Panc1 (cell line): ENCODE measurements at regions not wholly inside any gene's neighbourhood (a gene's known extent, or its start where the extent isn't known, plus 50 kb on each side); places are given as distances from the start of the nearest gene placed in this dataset.

Source experiments
- ATAC-seq: fragments of 200-7000 bp; cut with Tn5 transposase; 2 replicates; pipeline ENCODE4 v1.9.1; 2020; ENCODE audit warnings: mild to moderate bottlenecking, moderate library complexity
- BruUV-seq: library from RNA; stranded (reverse); fragments of 400-500 nt; replicated peaks from 2 replicates; lab custom pipeline; 2021; lab: Mats Ljungman, UMichigan
- CTCF ChIA-PET: fragments of 300-600 bp; sonication (Branson Sonifier 250); formaldehyde crosslinking; loops from one replicate; lab custom pipeline; 2022; ENCODE audit warnings: antibody characterized with exemption; lab: Charles Lee
- POLR2A ChIA-PET: fragments of 300-600 bp; sonication (Branson Sonifier 250); formaldehyde crosslinking; loops from one replicate; lab custom pipeline; 2022; ENCODE audit warnings: antibody characterized with exemption; lab: Charles Lee
- DNase-seq: peaks from one replicate; pipeline ENCODE4 v3.0.0-alpha.2; 2010; ENCODE audit warnings: low read depth, low spot score
- H3K27ac ChIP-seq: 2 replicates; pipeline ENCODE4 v1.5.1; 2011; ENCODE audit warnings: mild to moderate bottlenecking, low read length, inconsistent platforms
- H3K27me3 ChIP-seq: fragments of 200-500 bp; sonication (Bioruptor generic); 2 replicates; pipeline ENCODE4 v1.6.0; 2014; ENCODE audit warnings: low read length, inconsistent platforms; ENCODE audit not compliant: control insufficient read depth, insufficient read depth
- H3K36me3 ChIP-seq: fragments of 200-500 bp; sonication (Bioruptor generic); 2 replicates; pipeline ENCODE4 v1.5.1; 2014; ENCODE audit warnings: inconsistent platforms, mild to moderate bottlenecking, low read length, moderate library complexity; ENCODE audit not compliant: control insufficient read depth, insufficient read depth
- H3K4me1 ChIP-seq: 2 replicates; pipeline ENCODE4 v1.5.1; 2011; ENCODE audit warnings: inconsistent platforms, mild to moderate bottlenecking, low read length, moderate library complexity; ENCODE audit not compliant: control insufficient read depth, insufficient read depth
- H3K4me3 ChIP-seq, 2 experiments: 2 replicates each; pipeline ENCODE4 v1.5.1; 2011 to 2012; ENCODE audit warnings: low read depth in 2 of 2, low read length in 2 of 2, mild to moderate bottlenecking in 2 of 2, inconsistent platforms in 1 of 2, moderate library complexity in 1 of 2
- H3K9me3 ChIP-seq: fragments of 200-500 bp; sonication (Bioruptor generic); 2 replicates; pipeline ENCODE4 v1.5.1; 2014; ENCODE audit warnings: low read depth, mild to moderate bottlenecking, inconsistent platforms, low read length, moderate library complexity; ENCODE audit not compliant: control insufficient read depth, insufficient read depth
- CTCF ChIP-seq: fragments of 450-650 bp; IDR thresholded peaks from 2 replicates; pipeline ENCODE4 v1.5.1; 2017; ENCODE audit warnings: mild to moderate bottlenecking
- POLR2AphosphoS5 ChIP-seq: IDR thresholded peaks from 2 replicates; pipeline ENCODE4 v1.6.1; 2012; ENCODE audit warnings: mild to moderate bottlenecking, low read depth, low read length, moderate library complexity
- SIN3A ChIP-seq: IDR thresholded peaks from 2 replicates; pipeline ENCODE4 v1.6.1; 2012; ENCODE audit warnings: low read depth, mild to moderate bottlenecking, low read length, moderate library complexity, borderline replicate concordance; ENCODE audit not compliant: insufficient read depth
- TCF7L2 ChIP-seq: IDR thresholded peaks from 2 replicates; pipeline ENCODE4 v1.6.1; 2011; ENCODE audit warnings: mild to moderate bottlenecking, low read depth, low read length, inconsistent platforms
- in situ Hi-C: cut with HindIII; loops from 2 replicates; pipeline ENCODE4 v1.10.0; 2016; ENCODE audit warnings: low sequenced_read_pairs, low pct_unique_long_range_greater_than_20kb
- intact Hi-C: fragments of 100-400 bp; cut with micrococcal nuclease; formaldehyde crosslinking; loops from one replicate; pipeline ENCODE4 v1.10.0; 2022; ENCODE audit not compliant: unreplicated experiment
- TF ChIP-seq, protein P1 (sequence below), 2 experiments: IDR thresholded peaks; 2 replicates each; pipeline ENCODE4 v1.6.1; 2011 to 2012; ENCODE audit warnings: low read depth in 2 of 2, control low read depth in 1 of 2, low read length in 1 of 2, mild to moderate bottlenecking in 1 of 2, moderate library complexity in 1 of 2; ENCODE audit not compliant: insufficient read depth in 1 of 2

DNA sequence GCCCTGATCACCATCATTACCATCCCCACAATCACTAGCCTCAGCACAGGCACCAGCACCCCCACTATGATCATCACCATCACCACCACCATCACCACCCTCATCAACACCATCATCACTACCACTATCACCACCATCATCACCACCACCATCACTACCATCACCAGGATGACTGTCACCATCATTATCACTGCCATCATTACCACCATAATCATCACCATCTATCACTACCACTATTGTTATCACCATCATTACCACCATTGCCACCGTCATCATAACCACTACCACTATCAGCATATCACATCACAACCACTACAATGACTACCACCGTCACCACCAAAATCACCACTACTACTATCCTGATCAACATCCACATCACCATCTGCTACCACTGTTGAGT, 57.3 kb upstream of the CASZ1 start:
- TF ChIP-seq TCF7L2 (no peak), CTCF (no peak), POLR2AphosphoS5 (no peak), SIN3A (no peak)
- TF ChIP-seq, protein P1, sequence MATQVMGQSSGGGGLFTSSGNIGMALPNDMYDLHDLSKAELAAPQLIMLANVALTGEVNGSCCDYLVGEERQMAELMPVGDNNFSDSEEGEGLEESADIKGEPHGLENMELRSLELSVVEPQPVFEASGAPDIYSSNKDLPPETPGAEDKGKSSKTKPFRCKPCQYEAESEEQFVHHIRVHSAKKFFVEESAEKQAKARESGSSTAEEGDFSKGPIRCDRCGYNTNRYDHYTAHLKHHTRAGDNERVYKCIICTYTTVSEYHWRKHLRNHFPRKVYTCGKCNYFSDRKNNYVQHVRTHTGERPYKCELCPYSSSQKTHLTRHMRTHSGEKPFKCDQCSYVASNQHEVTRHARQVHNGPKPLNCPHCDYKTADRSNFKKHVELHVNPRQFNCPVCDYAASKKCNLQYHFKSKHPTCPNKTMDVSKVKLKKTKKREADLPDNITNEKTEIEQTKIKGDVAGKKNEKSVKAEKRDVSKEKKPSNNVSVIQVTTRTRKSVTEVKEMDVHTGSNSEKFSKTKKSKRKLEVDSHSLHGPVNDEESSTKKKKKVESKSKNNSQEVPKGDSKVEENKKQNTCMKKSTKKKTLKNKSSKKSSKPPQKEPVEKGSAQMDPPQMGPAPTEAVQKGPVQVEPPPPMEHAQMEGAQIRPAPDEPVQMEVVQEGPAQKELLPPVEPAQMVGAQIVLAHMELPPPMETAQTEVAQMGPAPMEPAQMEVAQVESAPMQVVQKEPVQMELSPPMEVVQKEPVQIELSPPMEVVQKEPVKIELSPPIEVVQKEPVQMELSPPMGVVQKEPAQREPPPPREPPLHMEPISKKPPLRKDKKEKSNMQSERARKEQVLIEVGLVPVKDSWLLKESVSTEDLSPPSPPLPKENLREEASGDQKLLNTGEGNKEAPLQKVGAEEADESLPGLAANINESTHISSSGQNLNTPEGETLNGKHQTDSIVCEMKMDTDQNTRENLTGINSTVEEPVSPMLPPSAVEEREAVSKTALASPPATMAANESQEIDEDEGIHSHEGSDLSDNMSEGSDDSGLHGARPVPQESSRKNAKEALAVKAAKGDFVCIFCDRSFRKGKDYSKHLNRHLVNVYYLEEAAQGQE (IDR thresholded peaks at IDR 0.05; ENCODE audit: insufficient read depth in 1 of 2, low read depth in 2 of 2, low read length in 1 of 2), result no peak
- Histone ChIP-seq H3K4me1 (no peaks in the 10 kb centered on the region), H3K36me3 (no peaks in the 10 kb centered on the region), H3K9me3 (no peaks in the 10 kb centered on the region), H3K4me3 (no peak overlapping the region), H3K27ac (no peak overlapping the region), H3K27me3 (no peaks in the 10 kb centered on the region)
- ATAC-seq, result no peak
- no peak for DNase-seq
- ChIA-PET POLR2A (no interaction called here), CTCF (no interaction called here)
- no TSS peak for BruUV-seq
- in situ Hi-C loops (no loop called here), intact Hi-C loops (no loop called here)

DNA sequence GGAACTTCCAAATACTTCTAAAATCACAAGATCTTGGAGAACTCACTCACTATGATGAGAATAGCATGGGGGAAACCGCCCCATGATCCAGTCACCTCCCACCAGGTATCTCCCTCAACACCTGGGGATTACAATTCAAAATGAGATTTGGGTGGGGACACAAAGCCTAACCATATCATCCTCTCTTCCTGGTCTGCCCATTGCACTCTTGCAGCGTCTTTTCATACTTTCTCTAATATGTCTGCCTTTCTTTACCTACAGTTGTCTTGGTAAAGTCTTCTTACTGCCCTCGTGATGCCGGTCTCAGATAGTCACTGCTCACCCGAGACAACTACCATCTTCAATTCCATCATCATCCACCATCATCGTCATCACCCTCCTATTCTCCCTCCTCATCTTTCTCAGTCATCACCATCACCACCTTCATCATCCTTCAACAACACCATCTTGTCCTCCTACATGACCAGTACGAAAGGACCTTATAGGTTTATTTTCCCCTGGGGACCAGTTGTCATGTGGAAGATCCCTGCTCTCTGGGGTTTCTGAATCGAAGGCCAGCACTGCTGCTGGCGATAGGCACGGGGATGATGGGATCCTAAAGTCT, 58.5 kb upstream of the CASZ1 start:
- DNase-seq, result no peak
- TF ChIP-seq POLR2AphosphoS5, result no peak
- TF ChIP-seq TCF7L2, result no peak
- no peak for TF ChIP-seq CTCF
- TF ChIP-seq, protein P1 (IDR thresholded peaks at IDR 0.05; ENCODE audit: insufficient read depth in 1 of 2, low read depth in 2 of 2, low read length in 1 of 2), result no peak
- TF ChIP-seq SIN3A, result no peak
- ChIA-PET POLR2A (no interaction called here), CTCF (no interaction called here)
- Histone ChIP-seq H3K9me3 (no peaks in the 10 kb centered on the region), H3K27me3 (no peaks in the 10 kb centered on the region), H3K36me3 (no peaks in the 10 kb centered on the region), H3K4me1 (no peaks in the 10 kb centered on the region), H3K4me3 (no peak overlapping the region), H3K27ac (no peak overlapping the region)
- no TSS peak for BruUV-seq
- intact Hi-C loops (no loop called here), in situ Hi-C loops (no loop called here)
- ATAC-seq, result no peak
